ENCODE measurements at regions not wholly inside any gene's neighbourhood (a gene's known extent, or its start where the extent isn't known, plus 50 kb on each side); places are given as distances from the start of the nearest gene placed in this dataset.
A peak's percentile ranks its signal among the peaks of the same experiment; 100 is the strongest.

DNA sequence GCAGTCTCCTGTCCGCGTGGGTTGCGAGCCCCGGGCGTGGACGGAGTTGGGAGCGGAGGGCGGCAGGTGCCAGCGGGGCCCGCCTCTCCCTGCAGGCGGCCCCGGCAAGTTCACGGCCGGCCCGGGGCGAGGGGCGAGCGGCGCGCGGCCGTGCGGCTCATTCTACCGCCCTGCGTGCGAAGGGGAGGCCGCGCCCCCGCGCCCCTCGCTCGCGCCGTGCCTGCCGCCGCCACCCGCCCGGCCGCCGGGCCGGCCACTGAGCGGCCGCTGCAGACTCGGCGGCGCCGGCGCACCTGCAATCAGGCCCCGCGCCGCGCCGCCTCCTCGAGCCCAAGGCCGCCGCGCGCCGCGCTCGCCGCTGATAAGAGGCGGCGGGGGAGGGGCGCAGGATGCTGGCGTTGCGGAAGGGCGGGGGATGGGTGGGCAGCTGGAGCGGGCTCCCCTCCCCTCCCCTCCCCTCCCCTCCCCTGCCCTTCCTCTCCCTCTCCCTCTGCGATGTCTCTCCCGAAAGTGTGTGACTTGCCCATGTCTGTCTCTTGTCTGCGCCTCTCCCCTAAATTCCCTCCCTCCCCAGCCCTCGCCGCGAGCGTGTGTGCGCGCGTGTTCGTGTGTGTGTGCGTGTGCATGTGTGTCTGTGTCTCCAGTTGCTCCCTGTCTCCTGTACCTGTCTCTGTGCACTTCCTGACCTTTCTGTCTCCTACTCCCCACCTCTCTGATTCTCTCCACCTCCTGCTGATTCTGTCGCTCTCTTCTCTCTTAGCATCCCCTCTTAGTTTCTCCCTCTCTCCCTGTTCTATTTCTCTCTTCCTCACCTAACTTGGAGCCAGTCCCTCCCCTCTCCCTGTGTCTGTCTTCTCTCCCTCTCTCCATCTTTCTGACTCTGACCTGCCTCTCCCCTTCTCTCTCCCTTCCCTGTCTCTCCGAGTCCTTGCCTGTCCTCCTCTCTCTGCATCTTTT lies 768.1 kb upstream of the TBX3 start:
- no peaks in the 10 kb centered on the region for H3K36me3 ChIP-seq (ENCODE audit: insufficient read depth, low read depth, low read length)
- peaks cover 31% of the 10 kb centered on the region for H3K4me1 ChIP-seq (ENCODE audit: insufficient read depth, low read length)
- peak overlapping the region; percentile 76 for H3K4me3 ChIP-seq (ENCODE audit: low read length)
- peaks cover 38% of the 10 kb centered on the region for H3K27me3 ChIP-seq (ENCODE audit: insufficient read depth, low read length)
- H3K27ac ChIP-seq (ENCODE audit: low read length), result no peak overlapping the region
- no peaks in the 10 kb centered on the region for H3K9me3 ChIP-seq (ENCODE audit: insufficient read depth, low read depth, low read length)
- peak overlapping the region; percentile 57; the same call in 1 of the 2 replicates for H3K9ac ChIP-seq (ENCODE audit: low read depth, low read length)

DNA sequence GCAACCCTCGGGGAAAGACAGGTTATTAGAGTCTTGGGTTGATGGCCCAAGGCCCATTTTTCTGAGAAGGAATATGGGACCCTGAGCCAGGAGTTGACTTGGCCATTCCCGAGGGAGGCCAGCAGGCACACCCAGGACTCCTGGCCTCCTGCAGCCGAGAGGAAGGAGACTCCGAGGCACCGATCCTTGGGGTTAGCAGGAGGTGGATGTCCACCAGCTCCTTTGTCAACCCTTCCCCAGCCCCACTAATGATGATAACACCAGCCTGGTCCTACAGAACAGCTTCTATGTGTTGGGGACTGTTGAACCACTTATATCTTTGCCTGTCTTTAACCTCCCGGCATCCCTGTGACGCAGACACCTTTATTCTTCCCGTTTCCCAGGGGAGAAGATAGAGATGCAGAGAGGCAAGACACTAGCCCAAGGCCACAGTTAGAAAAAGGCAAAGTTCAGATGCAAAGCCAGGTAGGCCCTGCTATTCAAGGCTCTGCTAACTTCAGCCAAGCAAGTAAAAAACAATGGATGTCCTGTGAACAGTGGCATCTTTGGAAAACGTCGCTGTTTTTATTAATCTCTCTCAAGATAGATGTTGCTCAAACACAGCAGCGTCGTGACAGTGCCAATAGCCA lies 767.3 kb upstream of the TBX3 start:
- Histone ChIP-seq H3K27me3 (ENCODE audit: insufficient read depth, low read length) (peaks cover 38% of the 10 kb centered on the region), H3K4me1 (ENCODE audit: insufficient read depth, low read length) (peaks cover 31% of the 10 kb centered on the region), H3K9ac (ENCODE audit: low read depth, low read length) (peak overlapping the region; percentile 46; the same call in 1 of the 2 replicates), H3K36me3 (ENCODE audit: insufficient read depth, low read depth, low read length) (no peaks in the 10 kb centered on the region), H3K9me3 (ENCODE audit: insufficient read depth, low read depth, low read length) (no peaks in the 10 kb centered on the region), H3K27ac (ENCODE audit: low read length) (no peak overlapping the region), H3K4me3 (ENCODE audit: low read length) (peak overlapping the region; percentile 76)

- Histone ChIP-seq H3K4me3 (ENCODE audit: low read length) (no peak overlapping the region), H3K4me1 (ENCODE audit: insufficient read depth, low read length) (peaks cover 31% of the 10 kb centered on the region), H3K9me3 (ENCODE audit: insufficient read depth, low read depth, low read length) (no peaks in the 10 kb centered on the region), H3K36me3 (ENCODE audit: insufficient read depth, low read depth, low read length) (no peaks in the 10 kb centered on the region), H3K27ac (ENCODE audit: low read length) (no peak overlapping the region), H3K27me3 (ENCODE audit: insufficient read depth, low read length) (peaks cover 38% of the 10 kb centered on the region), H3K9ac (ENCODE audit: low read depth, low read length) (no peak overlapping the region)
Measured at GRCh38 chr12:115450710-115451109, 766.7 kb upstream of the TBX3 start.

GRCh38 chr12:115450017-115450416 lies 766.0 kb upstream of the TBX3 start:
- H3K9me3 ChIP-seq (ENCODE audit: insufficient read depth, low read depth, low read length), result no peaks in the 10 kb centered on the region
- H3K36me3 ChIP-seq (ENCODE audit: insufficient read depth, low read depth, low read length), result no peaks in the 10 kb centered on the region
- peaks cover 31% of the 10 kb centered on the region for H3K4me1 ChIP-seq (ENCODE audit: insufficient read depth, low read length)
- no peak overlapping the region for H3K9ac ChIP-seq (ENCODE audit: low read depth, low read length)
- peaks cover 38% of the 10 kb centered on the region for H3K27me3 ChIP-seq (ENCODE audit: insufficient read depth, low read length)
- H3K27ac ChIP-seq (ENCODE audit: low read length), result no peak overlapping the region
- no peak overlapping the region for H3K4me3 ChIP-seq (ENCODE audit: low read length)

DNA sequence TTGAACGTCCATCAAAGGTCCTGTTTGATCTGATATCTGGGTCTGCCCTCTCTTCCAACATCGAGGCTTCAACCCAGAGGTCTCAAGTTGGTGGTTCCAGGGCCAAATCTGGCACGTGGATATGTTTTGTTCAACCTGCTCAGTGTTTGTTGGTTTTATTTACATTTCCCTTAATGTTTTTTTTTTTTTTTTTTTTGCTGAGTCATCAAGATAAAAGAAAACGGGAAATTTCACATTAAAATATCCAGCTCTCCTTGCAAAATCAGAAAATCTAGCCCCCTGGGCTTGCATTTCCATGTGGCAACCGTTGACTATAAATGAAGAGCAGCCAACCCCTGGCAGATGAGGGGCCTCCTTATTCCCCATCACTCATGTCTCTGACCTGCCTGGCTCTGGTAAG lies 765.6 kb upstream of the TBX3 start:
- H3K9me3 ChIP-seq (ENCODE audit: insufficient read depth, low read depth, low read length), result no peaks in the 10 kb centered on the region
- H3K4me3 ChIP-seq (ENCODE audit: low read length), result no peak overlapping the region
- H3K4me1 ChIP-seq (ENCODE audit: insufficient read depth, low read length), result peaks cover 31% of the 10 kb centered on the region
- H3K27me3 ChIP-seq (ENCODE audit: insufficient read depth, low read length), result peaks cover 38% of the 10 kb centered on the region
- no peaks in the 10 kb centered on the region for H3K36me3 ChIP-seq (ENCODE audit: insufficient read depth, low read depth, low read length)
- H3K27ac ChIP-seq (ENCODE audit: low read length), result no peak overlapping the region
- H3K9ac ChIP-seq (ENCODE audit: low read depth, low read length), result no peak overlapping the region

DNA sequence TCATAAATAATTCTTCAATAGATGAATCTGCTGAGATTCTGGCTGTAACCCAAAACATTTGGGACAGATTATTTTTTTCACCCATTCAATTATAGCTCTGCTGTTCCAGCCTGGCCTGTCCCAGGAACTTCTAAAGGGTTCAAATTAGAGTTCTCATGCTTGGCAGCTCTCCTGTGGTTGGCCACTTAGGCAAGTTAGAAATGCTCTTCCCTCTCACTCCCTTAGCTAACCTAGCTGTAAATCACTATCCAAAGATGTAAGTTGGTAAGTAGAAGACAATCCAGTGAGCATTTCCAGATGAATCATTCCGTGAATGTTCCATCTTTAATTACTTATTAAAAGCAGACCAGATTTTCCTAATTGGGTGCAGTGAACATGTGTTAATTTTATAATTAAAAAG lies 760.4 kb upstream of the TBX3 start:
- Histone ChIP-seq H3K9me3 (ENCODE audit: insufficient read depth, low read depth, low read length) (no peaks in the 10 kb centered on the region), H3K9ac (ENCODE audit: low read depth, low read length) (no peak overlapping the region), H3K4me1 (ENCODE audit: insufficient read depth, low read length) (peaks cover 3% of the 10 kb centered on the region; the same call in 1 of the 2 replicates), H3K27me3 (ENCODE audit: insufficient read depth, low read length) (0 out of 2 replicates have a peak, but pooled peaks cover 4% of the 10 kb centered on the region), H3K27ac (ENCODE audit: low read length) (no peak overlapping the region), H3K36me3 (ENCODE audit: insufficient read depth, low read depth, low read length) (no peaks in the 10 kb centered on the region), H3K4me3 (ENCODE audit: low read length) (no peak overlapping the region)

GRCh38 chr12:115443351-115443938 lies 759.5 kb upstream of the TBX3 start:
- no peaks in the 10 kb centered on the region for H3K4me1 ChIP-seq (ENCODE audit: insufficient read depth, low read length)
- no peaks in the 10 kb centered on the region for H3K9me3 ChIP-seq (ENCODE audit: insufficient read depth, low read depth, low read length)
- no peak overlapping the region for H3K9ac ChIP-seq (ENCODE audit: low read depth, low read length)
- no peak overlapping the region for H3K27ac ChIP-seq (ENCODE audit: low read length)
- H3K4me3 ChIP-seq (ENCODE audit: low read length), result no peak overlapping the region
- H3K36me3 ChIP-seq (ENCODE audit: insufficient read depth, low read depth, low read length), result no peaks in the 10 kb centered on the region
- no peaks in the 10 kb centered on the region for H3K27me3 ChIP-seq (ENCODE audit: insufficient read depth, low read length)

DNA sequence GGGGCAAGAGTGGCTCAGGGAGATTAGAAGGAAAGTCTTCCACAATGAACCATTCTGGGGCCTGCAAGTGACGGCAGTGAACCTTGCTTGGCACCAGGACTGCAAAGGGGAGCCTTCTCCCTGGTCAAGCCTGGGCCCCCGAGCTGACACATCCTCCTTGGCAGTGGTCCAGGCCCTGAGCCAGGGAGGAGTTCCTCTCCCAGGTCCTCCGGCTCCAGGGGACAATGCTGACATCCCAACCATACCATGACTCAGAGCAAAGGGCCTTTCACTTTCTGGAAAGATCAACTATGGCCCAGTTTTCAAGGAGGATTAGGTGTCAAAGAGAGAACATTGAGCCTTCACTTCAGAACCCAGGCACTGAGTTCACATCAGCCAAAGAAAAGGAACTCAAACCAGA lies 756.5 kb upstream of the TBX3 start:
- H3K9ac ChIP-seq (ENCODE audit: low read depth, low read length), result no peak overlapping the region
- no peak overlapping the region for H3K4me3 ChIP-seq (ENCODE audit: low read length)
- no peak overlapping the region for H3K27ac ChIP-seq (ENCODE audit: low read length)
- no peaks in the 10 kb centered on the region for H3K9me3 ChIP-seq (ENCODE audit: insufficient read depth, low read depth, low read length)
- no peaks in the 10 kb centered on the region for H3K27me3 ChIP-seq (ENCODE audit: insufficient read depth, low read length)
- peaks cover 8% of the 10 kb centered on the region for H3K4me1 ChIP-seq (ENCODE audit: insufficient read depth, low read length)
- no peaks in the 10 kb centered on the region for H3K36me3 ChIP-seq (ENCODE audit: insufficient read depth, low read depth, low read length)

- Histone ChIP-seq H3K9ac (ENCODE audit: low read depth, low read length) (no peak overlapping the region), H3K4me1 (ENCODE audit: insufficient read depth, low read length) (peaks cover 8% of the 10 kb centered on the region), H3K27me3 (ENCODE audit: insufficient read depth, low read length) (no peaks in the 10 kb centered on the region), H3K9me3 (ENCODE audit: insufficient read depth, low read depth, low read length) (no peaks in the 10 kb centered on the region), H3K27ac (ENCODE audit: low read length) (no peak overlapping the region), H3K4me3 (ENCODE audit: low read length) (no peak overlapping the region), H3K36me3 (ENCODE audit: insufficient read depth, low read depth, low read length) (no peaks in the 10 kb centered on the region)
Measured at GRCh38 chr12:115439008-115439601, 755.1 kb upstream of the TBX3 start.

DNA sequence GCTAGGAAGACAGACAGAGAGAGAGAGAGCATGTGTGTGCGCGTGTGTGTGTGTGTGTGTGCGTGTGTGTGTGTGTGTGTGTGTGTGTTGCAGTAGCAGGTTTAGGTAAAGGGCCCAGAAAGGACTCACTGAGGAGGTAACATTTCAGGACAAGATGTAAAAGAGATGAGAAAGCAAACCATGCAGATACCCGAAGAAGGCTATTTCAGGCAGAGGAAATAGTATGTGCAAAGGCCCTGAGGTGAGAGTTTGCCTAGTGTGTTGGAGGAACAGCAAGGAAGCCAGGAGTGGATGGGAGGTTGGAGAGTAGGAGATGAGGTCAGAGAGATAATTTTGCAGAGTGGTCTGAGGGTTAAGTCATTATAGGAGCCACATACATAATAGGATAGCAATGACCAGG lies 754.3 kb upstream of the TBX3 start:
- no peak overlapping the region for H3K4me3 ChIP-seq (ENCODE audit: low read length)
- no peak overlapping the region for H3K27ac ChIP-seq (ENCODE audit: low read length)
- H3K4me1 ChIP-seq (ENCODE audit: insufficient read depth, low read length), result peaks cover 8% of the 10 kb centered on the region
- no peaks in the 10 kb centered on the region for H3K27me3 ChIP-seq (ENCODE audit: insufficient read depth, low read length)
- no peaks in the 10 kb centered on the region for H3K36me3 ChIP-seq (ENCODE audit: insufficient read depth, low read depth, low read length)
- H3K9ac ChIP-seq (ENCODE audit: low read depth, low read length), result no peak overlapping the region
- H3K9me3 ChIP-seq (ENCODE audit: insufficient read depth, low read depth, low read length), result no peaks in the 10 kb centered on the region

DNA sequence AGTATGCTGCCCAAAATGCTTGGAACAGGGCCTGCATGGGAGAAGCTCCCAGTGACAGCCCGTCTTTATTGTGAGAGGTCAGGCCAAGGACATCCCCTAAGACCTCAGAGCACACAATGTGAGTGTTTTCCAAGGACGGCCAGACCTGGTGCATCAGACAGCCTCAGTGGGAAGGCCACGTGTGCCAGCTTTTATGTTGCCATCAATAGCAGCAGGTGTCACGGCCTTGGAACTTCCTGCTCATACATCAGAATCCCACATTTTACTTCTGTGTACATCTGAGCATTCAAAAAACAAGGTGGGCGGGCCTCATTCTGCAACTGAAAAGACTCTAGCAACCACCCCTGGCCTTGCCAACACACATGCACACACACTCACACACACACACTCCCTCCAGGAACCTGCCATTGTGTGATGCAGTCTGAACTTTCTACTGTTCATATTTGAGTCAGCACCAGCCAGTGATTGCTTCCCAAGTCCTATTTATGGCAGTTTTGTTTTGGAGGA lies 753.1 kb upstream of the TBX3 start:
- Histone ChIP-seq H3K4me3 (ENCODE audit: low read length) (no peak overlapping the region), H3K36me3 (ENCODE audit: insufficient read depth, low read depth, low read length) (no peaks in the 10 kb centered on the region), H3K9me3 (ENCODE audit: insufficient read depth, low read depth, low read length) (no peaks in the 10 kb centered on the region), H3K9ac (ENCODE audit: low read depth, low read length) (no peak overlapping the region), H3K27me3 (ENCODE audit: insufficient read depth, low read length) (no peaks in the 10 kb centered on the region), H3K27ac (ENCODE audit: low read length) (no peak overlapping the region), H3K4me1 (ENCODE audit: insufficient read depth, low read length) (peaks cover 8% of the 10 kb centered on the region)

Measured in iPS-20b (cell line).